ENCODE measurements at regions not wholly inside any gene's neighbourhood (a gene's known extent, or its start where the extent isn't known, plus 50 kb on each side); places are given as distances from the start of the nearest gene placed in this dataset.

DNA sequence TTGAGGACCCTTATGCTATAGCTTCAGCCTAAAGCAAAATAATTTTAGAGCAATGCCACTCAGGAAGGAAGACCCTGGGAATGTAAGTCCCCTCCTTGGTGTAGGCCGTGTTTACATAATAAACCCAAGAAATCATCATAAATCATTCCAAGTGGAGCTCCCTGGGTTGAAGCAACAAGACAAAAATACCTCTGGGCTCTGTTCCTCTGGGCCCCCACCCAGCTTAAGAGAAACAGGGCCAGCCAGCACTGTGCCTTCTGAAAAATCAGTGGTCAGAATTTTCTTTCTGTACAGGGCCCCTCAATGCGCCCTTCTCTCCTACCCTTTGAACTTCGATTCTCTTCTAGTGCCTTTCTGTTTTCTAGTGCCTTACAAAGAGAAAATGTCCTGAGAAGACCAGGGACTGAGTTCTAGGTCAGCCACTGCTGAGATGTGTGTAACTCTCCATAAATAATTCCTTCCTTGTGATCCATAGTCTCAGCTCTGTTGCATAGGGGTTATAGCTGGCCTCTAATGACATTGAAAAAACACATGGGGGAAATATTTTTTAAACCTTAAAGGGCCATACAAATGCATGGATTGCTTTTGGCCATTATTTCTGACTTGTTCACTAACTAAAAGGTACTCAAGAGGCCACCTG is 101.0 kb downstream of the ADRB2 start:
- no peaks in the 10 kb centered on the region for H3K9me3 ChIP-seq (replicated peaks; ENCODE audit: control insufficient read depth, insufficient read depth, low read depth, low read length)
- POLR2A ChIA-PET: interaction anchor here (1.3 kb wide), 1 partner anchor 12 kb away, joined by 5 read pairs; no protein-coding TSS in a partner anchor
- no peaks in the 10 kb centered on the region for H3K36me3 ChIP-seq (ENCODE audit: control insufficient read depth, insufficient read depth, low read length)
- H3K4me2 ChIP-seq (ENCODE audit: insufficient read depth, low read length): no peak overlapping the region
- H3K9me1 ChIP-seq (ENCODE audit: control insufficient read depth, insufficient read depth, low read length): no peaks in the 10 kb centered on the region
- 0% methylated on average over 3 of the region's 3 CpGs for WGBS (ENCODE audit: insufficient coverage, low coverage, missing lambda C conversion rate)
- in situ Hi-C loops (cut with MboI) (no loop called here), intact Hi-C loops (cut with micrococcal nuclease) (no loop called here)
- CTCF ChIA-PET (ENCODE audit: low intra/inter-chr PET ratio): no interaction called here
- DNase-seq (ENCODE audit: extremely low read depth in 1 of 4, low spot score in 3 of 4) (no peak), ATAC-seq (no peak), FAIRE-seq (no peak)
- H4K20me1 ChIP-seq (replicated peaks; ENCODE audit: control insufficient read depth, insufficient read depth, low read length): no peaks in the 10 kb centered on the region
- no peaks in the 10 kb centered on the region for H3K27me3 ChIP-seq (ENCODE audit: control insufficient read depth in 2 of 2, insufficient read depth in 2 of 2, low read length in 2 of 2)
- no peaks in the 10 kb centered on the region for H3K79me2 ChIP-seq (ENCODE audit: control insufficient read depth, insufficient read depth, low read length)
- H3K4me1 ChIP-seq (replicated peaks in 1 of 2; ENCODE audit: control insufficient read depth in 2 of 2, insufficient read depth in 2 of 2, low read length in 2 of 2): no peaks in the 10 kb centered on the region
- H3K9ac ChIP-seq (ENCODE audit: insufficient read depth in 1 of 2, low read depth in 2 of 2, low read length in 2 of 2): no peak overlapping the region
- no peak overlapping the region for H3K4me3 ChIP-seq
- no peak overlapping the region for H2AFZ ChIP-seq (ENCODE audit: low read depth, low read length)
- TF ChIP-seq ZFX (CRISPR knock-in tag; IDR thresholded peaks at IDR 0.05) (no peak), NFIX (CRISPR knock-in tag; IDR thresholded peaks at IDR 0.05; ENCODE audit: low read depth) (no peak), ZNF77 (CRISPR knock-in tag; IDR thresholded peaks at IDR 0.05) (no peak), PTRF (tag; IDR thresholded peaks at IDR 0.05) (no peak), ZNF23 (CRISPR knock-in tag; IDR thresholded peaks at IDR 0.05) (no peak), ZNF780A (CRISPR knock-in tag; IDR thresholded peaks at IDR 0.05) (no peak), ZBTB1 (CRISPR knock-in tag; IDR thresholded peaks at IDR 0.05; ENCODE audit: borderline replicate concordance, low read depth) (no peak), ETV1 (tag; conservative IDR thresholded peaks at IDR 0.05; ENCODE audit: low read depth) (no peak), HNRNPLL (IDR thresholded peaks at IDR 0.05; ENCODE audit: low read depth, low read length, poor library complexity, severe bottlenecking) (no peak), RHOXF2B (CRISPR knock-in tag; conservative IDR thresholded peaks at IDR 0.05) (no peak), ZNF57 (CRISPR knock-in tag; IDR thresholded peaks at IDR 0.05) (no peak), KLF1 (tag; IDR thresholded peaks at IDR 0.05) (no peak)
- TF ChIP-seq, protein P1, sequence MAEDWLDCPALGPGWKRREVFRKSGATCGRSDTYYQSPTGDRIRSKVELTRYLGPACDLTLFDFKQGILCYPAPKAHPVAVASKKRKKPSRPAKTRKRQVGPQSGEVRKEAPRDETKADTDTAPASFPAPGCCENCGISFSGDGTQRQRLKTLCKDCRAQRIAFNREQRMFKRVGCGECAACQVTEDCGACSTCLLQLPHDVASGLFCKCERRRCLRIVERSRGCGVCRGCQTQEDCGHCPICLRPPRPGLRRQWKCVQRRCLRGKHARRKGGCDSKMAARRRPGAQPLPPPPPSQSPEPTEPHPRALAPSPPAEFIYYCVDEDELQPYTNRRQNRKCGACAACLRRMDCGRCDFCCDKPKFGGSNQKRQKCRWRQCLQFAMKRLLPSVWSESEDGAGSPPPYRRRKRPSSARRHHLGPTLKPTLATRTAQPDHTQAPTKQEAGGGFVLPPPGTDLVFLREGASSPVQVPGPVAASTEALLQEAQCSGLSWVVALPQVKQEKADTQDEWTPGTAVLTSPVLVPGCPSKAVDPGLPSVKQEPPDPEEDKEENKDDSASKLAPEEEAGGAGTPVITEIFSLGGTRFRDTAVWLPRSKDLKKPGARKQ (CRISPR knock-in tag; IDR thresholded peaks at IDR 0.05): no peak
- TF ChIP-seq, protein P2, sequence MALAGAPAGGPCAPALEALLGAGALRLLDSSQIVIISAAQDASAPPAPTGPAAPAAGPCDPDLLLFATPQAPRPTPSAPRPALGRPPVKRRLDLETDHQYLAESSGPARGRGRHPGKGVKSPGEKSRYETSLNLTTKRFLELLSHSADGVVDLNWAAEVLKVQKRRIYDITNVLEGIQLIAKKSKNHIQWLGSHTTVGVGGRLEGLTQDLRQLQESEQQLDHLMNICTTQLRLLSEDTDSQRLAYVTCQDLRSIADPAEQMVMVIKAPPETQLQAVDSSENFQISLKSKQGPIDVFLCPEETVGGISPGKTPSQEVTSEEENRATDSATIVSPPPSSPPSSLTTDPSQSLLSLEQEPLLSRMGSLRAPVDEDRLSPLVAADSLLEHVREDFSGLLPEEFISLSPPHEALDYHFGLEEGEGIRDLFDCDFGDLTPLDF (CRISPR knock-in tag; IDR thresholded peaks at IDR 0.05): no peak
- no TSS peak for BruUV-seq (replicated peaks)
- no peak overlapping the region for H3K27ac ChIP-seq (ENCODE audit: extremely low read depth, low read depth, low read length)
